ENCODE measurements at regions not wholly inside any gene's neighbourhood (a gene's known extent, or its start where the extent isn't known, plus 50 kb on each side); places are given as distances from the start of the nearest gene placed in this dataset.
"Not testable (repeated sequence)": the region's sequence is repeated elsewhere in the genome, so short reads cannot be mapped to it uniquely, and the experiment has no call there.

DNA sequence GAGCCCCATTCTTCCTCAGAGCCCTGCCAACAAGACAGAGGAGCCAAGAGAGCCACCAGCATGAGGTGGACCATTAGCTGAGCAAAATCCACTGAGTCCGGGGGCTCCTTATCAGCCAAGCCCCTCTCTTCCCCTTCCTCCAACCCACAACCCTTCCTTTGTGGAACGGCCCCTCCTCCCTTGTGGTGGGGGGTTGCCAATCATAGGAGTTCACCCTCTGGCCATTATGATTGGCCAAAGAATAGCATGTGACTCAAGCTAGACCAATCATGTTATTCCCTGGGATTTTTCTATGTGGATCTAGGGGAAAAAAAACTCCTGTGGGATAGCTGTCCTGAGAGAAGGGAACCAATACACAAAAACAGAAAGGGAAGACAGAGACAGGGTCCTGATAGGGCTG is 120.5 kb downstream of the C16orf95 start:
- no peak for DNase-seq

DNA sequence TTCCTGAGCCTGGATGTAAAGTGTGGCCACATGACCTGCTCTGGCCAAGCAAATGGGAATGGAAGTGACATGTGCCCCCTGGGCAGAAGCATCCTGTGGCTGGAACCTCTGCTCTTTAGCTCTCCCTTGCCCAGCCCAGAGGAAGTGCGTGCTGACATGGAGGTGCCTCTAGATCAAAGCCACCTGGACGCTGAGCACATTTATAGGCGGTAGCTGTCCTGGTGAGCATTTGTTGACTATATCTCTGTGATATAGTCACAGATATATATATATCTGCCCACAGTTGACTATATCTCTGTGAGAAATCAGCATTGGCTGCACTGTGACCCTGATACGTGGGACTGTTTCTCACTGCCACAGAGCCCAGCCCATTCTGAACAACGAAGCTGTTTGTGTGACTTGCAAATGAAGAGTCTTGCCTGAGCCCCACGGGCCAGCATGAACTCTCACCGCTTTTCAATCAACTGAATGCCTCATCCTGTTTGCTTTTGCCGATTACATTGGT is 118.8 kb downstream of the C16orf95 start:
- DNase-seq = no peak

DNA sequence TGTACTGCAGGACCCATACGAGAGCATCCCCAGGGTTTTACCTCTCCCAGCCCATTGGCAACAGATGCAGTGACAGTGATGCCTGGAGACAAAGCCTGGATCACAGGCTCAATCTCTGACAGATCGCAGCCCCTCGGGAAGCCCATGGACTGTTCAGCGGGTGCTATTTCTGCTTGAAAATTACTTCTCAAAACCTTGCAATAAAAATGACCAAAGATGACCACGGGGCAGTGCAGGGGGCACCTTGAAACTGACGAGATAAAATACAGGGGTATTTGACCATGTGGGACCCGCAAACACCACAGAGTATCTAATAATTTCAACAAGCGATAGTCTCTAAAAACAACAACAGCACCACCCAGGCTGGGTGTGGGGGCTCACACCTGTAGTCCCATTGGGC is 118.3 kb downstream of the C16orf95 start:
- DNase-seq = no peak

DNA sequence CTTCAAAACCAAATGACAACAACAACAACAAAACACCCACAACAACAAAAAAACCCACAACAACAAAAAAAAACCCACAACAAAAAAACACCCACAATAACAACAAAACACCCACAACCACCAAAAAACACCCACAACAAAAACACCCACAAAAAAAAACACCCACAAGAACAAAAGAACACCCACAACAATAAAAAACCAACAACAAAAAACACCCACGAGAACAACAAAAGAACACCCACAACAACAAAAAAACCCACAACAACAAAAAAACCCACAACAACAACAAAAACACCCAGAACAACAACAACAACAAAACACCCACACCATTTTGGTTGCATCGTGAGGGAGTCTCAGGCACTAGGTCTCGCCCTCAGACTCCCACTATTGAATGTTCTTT is 117.8 kb downstream of the C16orf95 start:
- no peak for DNase-seq

DNA sequence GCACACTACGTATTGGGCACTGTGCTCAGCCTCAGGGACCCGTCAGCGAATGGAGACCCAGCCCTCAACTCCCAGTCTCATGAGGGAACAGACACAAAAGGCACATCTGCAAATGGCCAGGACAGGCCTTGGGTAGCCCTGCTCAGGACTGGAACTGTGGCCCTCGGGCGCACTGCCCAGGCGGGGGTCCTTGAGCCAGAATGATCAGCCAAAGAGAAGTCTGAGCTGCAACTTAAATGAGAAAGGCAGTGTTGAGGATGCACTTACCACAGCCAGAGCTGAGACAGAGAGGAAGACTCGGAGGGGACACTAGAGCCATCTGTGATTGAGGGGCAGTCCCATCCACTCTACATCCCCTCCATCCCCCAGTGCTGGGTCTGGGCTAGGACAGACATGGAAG is 117.3 kb downstream of the C16orf95 start:
- no peak for DNase-seq

DNA sequence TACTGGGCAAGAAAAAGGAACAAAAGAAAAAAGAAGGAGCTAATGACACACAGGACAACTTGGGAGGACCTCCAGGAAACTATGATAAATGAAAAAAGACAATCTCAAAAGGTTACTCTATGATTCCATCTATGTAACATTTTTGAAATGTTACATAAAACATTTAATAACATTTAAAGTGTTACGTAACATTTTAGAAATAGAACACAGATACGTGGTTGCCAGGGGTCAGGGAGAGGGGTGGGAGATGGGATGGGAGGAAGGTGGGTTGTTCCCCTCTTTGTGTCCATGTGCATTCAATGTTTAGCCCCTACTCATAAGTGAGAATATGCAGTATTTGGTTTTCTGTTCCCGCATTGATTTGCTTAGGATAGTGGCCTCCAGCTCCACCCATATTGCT is 116.6 kb downstream of the C16orf95 start:
- no peak for DNase-seq

DNA sequence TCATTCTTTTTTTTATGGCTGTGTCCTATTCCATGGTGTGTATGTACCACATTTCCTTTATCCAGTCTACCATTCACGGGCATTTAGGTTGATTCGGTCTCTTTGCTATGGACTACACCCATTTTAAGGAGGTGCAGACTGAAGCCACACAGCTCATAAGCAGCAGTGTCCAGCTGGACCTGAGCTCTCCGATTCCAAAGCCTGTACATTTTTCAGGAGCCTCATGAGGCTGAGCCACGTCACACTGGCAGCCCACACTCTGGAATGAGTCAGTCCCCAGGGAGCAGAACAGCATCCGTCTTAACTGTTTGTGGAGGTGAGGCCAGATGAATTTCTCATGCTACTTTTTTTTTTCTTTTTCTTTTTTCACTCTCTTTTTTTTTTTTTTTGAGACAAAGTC is 116.1 kb downstream of the C16orf95 start:
- no peak for DNase-seq

DNA sequence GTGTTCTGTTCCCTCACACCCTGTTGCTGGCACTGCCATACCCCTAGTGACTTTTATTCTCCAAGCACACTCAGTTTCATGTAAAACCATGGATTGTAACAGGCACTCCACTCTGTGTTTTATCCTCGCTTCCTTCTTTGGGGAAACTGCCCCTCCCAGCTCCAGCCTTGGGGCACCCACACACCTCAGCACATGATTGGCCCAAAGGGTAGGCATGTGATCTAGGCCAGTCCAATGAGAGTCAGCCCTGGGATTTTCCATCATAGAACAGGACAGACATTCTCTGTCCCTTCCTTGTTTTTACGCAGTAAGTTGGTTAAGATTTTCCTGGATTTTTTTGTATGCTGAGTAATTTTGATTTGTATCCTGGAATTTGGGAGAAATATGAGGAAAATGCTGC is 115.4 kb downstream of the C16orf95 start:
- DNase-seq = no peak

DNA sequence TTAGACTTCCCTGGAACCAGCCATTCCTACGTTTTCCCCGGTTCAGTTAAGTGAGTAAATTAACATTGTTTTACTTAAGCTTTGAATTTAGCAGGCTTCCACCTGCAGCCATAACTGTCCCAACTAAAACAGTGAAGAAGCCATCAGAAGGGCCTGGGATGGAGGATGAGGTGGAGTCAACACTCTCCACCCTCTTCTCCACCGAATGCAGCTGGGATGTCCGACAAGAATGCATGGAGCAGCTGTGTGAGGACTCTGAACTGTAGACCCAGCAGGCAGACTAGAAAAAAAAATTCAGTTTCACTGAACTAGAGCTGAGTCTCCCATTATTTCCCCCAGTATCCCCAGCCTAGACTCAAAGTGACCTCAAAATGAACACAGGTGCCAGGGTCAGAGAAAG is 114.8 kb downstream of the C16orf95 start:
- DNase-seq = no peak

DNA sequence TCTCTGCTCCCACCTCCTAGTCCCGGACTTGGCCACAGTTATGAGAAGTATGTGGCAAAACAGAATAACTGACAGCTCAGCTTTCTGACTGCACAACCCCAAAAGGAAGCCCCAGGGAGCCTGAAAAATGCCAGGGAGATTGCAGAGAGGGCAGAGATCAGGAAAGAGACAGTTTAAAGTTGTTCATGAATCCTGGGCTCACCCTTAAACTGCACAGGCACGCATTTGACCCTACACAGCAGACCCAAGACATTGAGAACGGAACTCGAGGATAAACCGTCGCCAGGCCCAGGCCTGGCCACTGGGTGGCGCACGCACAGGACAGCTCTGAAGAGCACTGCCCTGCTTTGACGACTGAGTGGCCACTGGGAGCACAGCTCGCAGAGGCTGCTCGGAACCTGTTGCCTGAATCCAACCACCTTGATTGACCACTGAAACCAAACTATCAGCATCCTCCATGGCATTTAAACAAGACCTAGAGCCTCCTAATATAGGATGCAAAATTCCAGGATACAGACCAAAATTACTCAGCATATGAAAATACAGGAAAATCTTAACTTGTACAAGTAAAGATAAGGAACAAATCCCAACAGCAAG is 114.0 kb downstream of the C16orf95 start:
- DNase-seq = peak; percentile 73

DNA sequence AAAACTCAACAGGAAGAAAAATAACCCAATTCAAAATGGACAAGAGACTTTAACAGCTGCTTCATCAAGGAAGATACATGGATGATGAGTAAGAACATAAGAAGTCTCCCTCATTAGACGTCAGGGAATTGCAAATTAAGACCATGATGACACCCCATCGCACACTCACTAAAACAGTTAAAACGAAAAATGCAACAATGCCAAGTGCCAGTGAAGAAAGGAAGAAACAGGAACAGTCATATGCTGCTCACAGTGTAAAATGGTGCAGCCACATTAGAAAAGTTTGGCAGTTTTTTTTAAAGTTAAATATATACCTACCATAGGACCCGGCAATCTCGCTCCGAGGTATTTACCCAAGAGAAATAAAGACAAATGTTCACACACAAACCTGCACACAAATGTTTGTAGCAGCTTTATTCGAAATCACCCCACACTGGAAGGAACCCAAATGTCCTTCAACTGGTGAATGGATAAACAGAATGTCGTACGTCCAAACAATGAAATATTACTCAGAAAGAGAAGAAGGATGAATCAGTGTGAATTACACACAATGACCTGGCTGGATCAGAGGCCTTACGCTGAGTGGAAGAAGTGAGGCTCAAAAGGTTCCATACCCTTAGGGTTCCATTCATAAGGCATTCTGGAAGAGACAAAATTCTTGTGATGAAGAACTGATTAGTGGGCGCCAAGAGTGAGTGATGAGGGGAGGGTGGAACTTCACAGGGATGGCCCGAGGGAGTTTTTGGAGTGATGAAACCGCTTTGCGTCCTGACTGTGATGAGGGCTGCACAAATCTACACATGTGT is 110.3 kb downstream of the C16orf95 start:
- no peak for DNase-seq

DNA sequence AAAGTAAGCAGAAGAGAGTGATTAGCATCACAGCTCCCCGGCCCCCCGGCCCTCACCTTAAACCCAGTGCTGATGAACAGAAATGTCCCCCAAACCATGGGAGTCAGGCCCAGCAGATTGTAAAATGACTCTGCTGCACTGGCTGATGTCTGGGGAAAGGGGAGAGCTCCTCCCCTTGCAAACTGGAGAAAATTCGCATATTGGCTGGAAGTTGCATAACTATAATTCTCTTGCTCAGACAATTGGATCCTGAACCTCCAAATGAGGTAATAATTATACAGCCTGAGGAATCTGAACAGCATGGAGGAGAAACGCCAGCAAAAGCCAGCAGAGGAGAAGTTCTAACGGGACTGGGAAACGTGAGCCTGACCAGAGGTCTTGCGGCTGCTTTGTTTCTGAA is 109.7 kb downstream of the C16orf95 start:
- DNase-seq = no peak

DNA sequence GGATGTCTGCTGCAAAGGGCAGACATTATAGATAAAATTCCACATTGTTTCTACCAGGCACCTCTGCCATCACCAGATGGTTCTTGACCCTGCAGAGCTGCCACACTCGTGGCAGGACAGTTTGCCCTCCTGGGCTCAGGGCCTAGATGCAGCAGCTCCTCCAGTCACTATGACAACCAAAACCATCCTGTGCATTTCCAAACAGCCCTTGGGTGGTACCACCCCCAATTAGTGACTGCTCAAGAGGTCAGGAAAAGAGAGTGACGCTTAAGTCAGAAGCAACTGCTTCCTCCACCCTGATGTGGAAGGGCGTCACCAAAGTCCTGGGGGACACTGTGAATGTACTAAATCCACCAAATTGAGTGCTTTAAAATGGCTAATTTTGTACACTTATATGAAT is 109.2 kb downstream of the C16orf95 start:
- DNase-seq = no peak

DNA sequence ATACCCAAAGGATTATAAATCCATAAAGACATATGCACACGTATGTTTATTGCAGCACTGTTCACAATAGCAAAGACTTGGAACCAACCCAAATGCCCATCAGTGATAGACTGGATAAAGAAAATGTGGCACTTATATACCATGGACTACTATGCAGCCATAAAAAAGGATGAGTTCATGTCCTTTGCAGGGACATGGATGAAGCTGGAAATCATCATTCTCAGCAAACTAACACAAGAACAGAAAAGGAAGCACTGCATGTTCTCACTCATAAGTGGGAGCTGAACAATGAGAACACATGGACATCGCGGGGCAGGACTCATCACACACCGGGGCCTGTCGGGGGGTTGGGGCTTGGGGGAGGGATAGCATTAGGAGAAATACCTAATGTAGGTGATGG is 108.2 kb downstream of the C16orf95 start:
- DNase-seq = not testable (repeated sequence)

DNA sequence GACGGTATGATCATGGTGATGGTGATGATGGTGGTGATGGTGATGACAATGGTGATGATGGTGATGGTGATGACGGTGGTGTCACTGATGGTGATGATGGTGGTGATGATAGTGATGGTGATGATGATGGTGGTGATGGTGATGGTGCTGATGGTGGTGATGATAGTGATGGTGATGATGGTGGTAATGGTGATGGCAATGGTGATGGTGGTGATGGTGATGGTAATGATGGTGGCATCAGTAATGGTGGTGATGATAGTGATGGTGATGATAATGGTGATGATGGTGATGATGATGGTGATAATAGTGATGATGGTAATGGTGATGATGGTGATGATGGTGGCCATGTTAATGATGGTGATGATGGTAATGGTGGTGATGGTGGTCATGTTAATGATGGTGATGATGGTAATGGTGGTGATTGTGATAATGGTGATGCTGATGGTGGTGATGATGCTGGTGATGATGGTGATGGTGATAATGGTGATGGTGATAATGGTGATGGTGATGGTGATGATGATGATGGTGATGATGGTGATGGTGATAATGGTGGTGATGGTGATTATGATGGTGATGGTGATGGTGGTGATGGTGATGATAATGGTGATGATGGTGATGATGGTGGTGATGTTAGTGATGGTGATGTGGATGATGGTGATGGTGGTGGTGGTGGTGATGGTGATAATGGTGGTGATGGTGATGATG is 107.2 kb downstream of the C16orf95 start:
- no peak for DNase-seq

DNA sequence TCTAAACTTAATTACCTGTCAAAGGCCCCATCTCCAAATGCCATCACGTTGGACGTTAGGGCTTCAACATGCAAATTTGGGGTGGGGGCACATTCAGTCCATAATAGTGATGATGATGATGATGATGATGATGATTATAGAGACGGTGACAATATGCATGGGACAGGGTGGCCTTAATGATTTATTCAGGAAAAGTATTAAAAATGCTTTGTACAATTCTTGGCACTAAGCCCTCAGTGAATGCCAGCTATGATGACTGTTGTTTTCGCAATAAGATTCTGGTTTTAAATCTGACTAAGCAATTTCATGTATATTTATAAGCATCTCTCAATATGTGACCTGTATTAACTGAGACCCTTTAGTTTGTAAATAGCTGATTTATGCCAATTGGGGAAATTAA is 106.3 kb downstream of the C16orf95 start:
- no peak for DNase-seq

DNA sequence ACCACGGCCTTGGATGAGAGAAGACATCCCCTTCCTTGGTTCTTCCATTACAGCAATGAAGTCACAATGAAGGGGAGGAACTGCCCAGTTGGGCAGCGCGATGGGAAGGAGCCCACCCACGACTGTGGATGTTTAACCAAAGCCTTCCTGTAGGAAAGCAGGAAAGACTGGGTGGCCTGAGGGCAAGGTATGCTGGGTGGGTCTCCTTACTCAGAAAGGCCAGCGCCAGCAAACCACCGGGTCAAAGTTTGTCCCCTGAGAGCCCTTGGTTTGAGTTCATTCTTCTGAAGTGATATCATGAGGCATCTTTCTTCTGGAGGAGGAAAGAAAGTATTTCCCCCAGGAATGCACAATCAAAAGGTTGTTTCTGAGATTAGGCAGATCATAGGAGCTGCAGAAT is 105.2 kb downstream of the C16orf95 start:
- no peak for DNase-seq

DNA sequence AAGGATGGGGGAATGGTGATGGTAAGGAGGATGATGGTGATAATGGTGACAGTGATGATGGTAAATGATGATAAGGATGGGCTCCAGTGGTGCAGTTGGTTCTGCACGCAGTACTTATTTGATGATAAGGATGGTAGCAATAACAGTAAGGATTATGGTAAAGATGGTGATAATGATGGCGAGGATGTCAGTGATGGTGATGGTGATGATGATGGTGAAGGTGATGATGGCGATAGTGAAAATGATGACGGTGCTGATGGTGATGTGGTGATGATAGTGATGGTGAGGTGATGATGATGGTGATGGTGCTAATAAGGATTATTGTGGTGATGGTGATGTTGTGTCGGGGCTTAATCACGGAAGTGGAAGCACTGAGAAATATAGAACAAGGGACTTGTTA is 103.7 kb downstream of the C16orf95 start:
- no peak for DNase-seq

DNA sequence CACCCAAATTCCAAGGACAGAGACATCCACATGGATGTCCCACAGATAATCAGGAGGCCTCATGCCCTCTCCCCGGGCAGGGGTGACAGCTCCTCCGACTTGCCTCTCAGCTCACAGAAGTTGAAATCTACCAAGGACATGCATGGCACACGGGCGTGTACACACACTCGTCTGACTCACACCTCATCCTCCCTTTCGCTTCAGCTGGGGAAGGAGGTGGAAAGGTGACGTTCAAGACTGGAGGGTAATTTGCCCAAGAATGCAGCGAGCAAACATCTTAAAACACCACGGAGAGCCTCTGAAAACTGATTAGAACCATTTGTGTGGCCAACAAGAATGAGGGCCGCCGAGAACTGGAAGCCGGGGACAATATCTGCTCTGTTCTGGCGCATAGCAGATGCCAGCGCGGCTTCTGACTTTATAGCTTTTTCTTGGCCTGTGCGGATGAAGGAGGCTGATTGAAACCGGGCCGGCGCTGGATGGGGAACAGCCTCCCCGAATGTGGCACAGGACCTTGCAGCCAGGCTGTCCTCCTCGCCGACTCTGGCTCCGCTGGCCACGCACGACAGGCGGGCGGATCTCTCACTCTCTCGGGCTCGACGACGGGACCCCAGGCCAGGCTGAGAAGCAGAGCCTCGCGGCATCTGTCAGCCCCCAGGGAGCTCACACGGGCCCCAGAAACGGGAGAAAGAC is 100.9 kb downstream of the C16orf95 start:
- no peak for DNase-seq

DNA sequence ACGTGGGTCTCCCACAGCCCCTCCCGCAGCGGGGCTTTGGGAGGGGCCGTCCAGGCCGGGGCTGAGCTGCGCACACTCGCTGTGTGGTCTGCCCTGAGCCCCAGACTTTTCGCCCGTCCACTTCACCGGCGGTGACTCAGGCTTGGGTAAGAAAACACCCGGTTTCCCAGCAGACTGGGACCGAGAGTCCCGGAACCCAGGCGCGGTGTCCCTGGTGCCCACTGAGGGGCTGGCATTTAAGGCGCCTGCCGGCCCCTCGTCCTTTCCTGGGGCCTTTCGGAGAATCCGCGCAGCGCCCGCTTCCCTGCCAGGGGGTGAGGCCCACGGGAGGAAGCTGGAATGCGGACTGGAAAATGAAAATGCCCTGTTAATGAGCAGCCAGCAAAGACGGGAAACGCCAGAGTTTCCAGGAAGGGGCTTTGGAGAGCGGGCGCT is 100.3 kb downstream of the C16orf95 start:
- no peak for DNase-seq

DNA sequence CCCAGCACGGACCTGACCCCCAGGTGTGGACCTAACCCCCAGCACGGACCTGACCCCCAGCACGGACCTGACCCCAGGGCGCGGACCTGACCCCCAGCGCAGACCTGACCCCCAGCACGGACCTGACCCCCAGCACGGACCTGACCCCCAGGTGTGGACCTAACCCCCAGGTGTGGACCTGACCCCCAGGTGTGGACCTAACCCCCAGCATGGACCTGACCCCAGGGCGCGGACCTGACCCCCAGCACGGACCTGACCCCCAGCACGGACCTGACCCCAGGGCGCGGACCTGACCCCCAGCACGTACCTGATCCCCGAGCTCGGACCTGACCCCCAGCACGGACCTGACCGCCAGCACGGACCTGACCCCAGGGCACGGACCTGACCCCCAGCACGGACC is 99.4 kb downstream of the C16orf95 start:
- DNase-seq = not testable (repeated sequence)

DNA sequence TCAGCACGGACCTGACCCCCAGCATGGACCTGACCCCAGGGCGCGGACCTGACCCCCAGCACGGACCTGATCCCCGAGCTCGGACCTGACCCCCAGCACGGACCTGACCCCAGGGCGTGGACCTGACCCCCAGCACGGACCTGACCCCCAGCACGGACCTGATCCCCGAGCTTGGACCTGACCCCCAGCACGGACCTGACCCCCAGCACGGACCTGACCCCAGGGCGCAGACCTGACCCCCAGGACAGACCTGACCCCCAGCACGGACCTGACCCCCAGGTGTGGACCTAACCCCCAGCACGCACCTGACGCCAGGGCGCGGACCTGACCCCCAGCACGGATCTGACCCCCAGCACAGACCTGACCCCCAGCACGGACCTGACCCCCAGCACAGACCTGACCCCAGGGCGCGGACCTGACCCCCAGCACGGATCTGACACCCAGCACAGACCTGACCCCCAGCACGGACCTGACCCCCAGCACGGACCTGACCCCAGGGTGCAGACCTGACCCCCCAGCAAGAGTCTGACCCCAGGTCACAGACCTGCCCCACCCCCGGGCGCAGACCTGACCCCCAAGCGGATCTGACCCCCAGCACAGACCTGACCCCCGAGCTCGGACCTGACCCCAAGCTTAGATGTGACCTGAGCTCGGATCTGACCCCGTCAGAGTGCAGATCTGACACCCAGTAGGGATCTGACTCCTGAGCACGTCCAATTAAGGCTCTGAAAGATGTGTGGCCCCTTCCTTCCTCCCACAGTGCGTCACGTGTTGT is 98.7 kb downstream of the C16orf95 start:
- no peak for DNase-seq

Measured in suppressor macrophage treated with lipopolysaccharide for 4 hours (primary cell).